GM06990 (cell line): ENCODE measurements at regions not wholly inside any gene's neighbourhood (a gene's known extent, or its start where the extent isn't known, plus 50 kb on each side); places are given as distances from the start of the nearest gene placed in this dataset.

ENCODE experiments used
- DNase-seq: peaks from one replicate; pipeline ENCODE4 v3.0.0-alpha.2; 2011; ENCODE audit not compliant: insufficient read length; ENCODE audit errors: extremely low read depth
- H3K27me3 ChIP-seq: replicated peaks from 2 replicates; pipeline ENCODE4 v1.6.0; 2011; ENCODE audit warnings: low read length; ENCODE audit not compliant: control insufficient read depth, insufficient read depth
- H3K36me3 ChIP-seq: 2 replicates; pipeline ENCODE4 v1.5.1; 2011; ENCODE audit warnings: low read length; ENCODE audit not compliant: control insufficient read depth, insufficient read depth
- H3K4me3 ChIP-seq: replicated peaks from 2 replicates; pipeline ENCODE4 v1.5.1; 2011; ENCODE audit warnings: low read depth, mild to moderate bottlenecking, control low read depth, low read length
- CTCF ChIP-seq: IDR thresholded peaks from 2 replicates; pipeline ENCODE4 v1.5.1; 2011; ENCODE audit warnings: low read length, control low read depth, mild to moderate bottlenecking, inconsistent platforms; ENCODE audit not compliant: insufficient read depth, poor library complexity, severe bottlenecking

GRCh38 chr16:26795184-26795583, 271.5 kb upstream of the C16orf82 start:
- Histone ChIP-seq H3K36me3 (no peaks in the 10 kb centered on the region), H3K4me3 (no peak overlapping the region), H3K27me3 (no peaks in the 10 kb centered on the region; the same call in 1 of the 2 replicates)
- DNase-seq: no peak
- peak; percentile 42 for TF ChIP-seq CTCF

GRCh38 chr16:26801628-26802027, 265.1 kb upstream of the C16orf82 start:
- Histone ChIP-seq H3K36me3 (no peaks in the 10 kb centered on the region), H3K27me3 (no peaks in the 10 kb centered on the region; the same call in 1 of the 2 replicates), H3K4me3 (no peak overlapping the region)
- TF ChIP-seq CTCF: no peak
- no peak for DNase-seq

DNA sequence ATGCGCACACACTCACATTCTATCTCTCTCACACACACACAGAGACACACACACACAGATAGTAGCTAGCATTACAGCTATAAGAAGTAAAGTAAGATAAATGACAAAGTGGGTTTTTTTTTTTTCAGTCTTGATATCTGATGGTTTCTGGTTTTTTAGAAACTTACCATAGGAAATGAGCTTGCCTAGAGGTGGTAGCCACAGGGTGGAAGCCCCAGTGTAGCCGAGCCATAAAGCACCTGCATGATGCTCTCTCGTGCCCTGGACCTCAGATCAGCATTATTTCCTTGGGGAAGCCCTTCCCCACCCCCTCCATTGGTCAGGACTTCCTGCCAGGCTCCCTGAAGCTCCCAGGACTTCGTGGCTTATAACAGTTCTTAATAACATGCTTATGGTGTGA, 264.3 kb upstream of the C16orf82 start:
- Histone ChIP-seq H3K27me3 (no peaks in the 10 kb centered on the region), H3K4me3 (no peak overlapping the region), H3K36me3 (no peaks in the 10 kb centered on the region)
- no peak for TF ChIP-seq CTCF
- no peak for DNase-seq

- no peak for TF ChIP-seq CTCF
- no peaks in the 10 kb centered on the region for H3K27me3 ChIP-seq
- no peak for DNase-seq
- no peaks in the 10 kb centered on the region for H3K36me3 ChIP-seq
- no peak overlapping the region for H3K4me3 ChIP-seq
Observed at GRCh38 chr16:26802965-26803364, 263.8 kb upstream of the C16orf82 start.

DNA sequence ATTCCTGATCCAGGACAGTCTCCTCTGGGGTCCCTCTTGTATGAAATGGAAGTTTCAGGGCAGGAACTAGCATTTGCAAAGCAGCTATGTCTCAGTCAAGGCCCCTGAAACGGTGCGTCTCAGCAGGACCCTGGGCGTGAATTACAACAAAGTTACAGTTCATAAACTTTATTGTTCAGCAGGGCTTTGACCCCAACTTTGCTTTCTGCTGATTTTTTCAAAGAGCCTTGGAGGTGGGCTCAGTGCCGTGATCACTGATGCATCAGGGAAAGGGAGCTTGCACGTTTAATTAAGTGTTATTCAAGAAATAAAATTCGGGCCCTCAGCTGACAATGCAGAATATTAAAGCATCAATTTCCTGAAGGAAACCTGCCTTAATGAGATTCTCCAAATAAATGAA, 260.1 kb upstream of the C16orf82 start:
- TF ChIP-seq CTCF: no peak
- no peak overlapping the region for H3K4me3 ChIP-seq
- no peak for DNase-seq
- H3K27me3 ChIP-seq: no peaks in the 10 kb centered on the region
- H3K36me3 ChIP-seq: no peaks in the 10 kb centered on the region

DNA sequence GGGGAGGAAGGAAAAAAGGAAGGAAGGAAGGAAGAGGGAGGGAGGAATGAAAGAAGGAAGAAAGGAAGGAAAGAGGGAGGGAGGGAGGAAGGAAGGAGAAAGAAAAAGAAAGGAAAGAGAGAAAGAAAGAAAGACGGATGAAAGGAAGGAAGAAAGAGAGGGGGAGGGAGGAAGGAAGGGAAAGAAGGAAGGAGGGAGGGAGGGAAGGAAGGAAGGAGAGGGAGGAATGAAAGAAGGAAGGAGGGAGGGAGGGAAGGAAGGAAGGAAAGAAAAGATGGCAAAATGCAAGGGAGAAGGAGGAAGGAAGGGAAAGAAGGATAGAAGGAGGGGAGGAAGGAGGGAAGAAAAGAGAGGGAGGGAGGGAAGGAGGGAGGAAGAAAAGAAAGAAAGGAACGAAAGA, 257.3 kb upstream of the C16orf82 start:
- no peaks in the 10 kb centered on the region for H3K27me3 ChIP-seq
- DNase-seq: no peak
- no peak for TF ChIP-seq CTCF
- H3K4me3 ChIP-seq: no peak overlapping the region
- no peaks in the 10 kb centered on the region for H3K36me3 ChIP-seq
